Kidney (tissue), 13 donors: ENCODE measurements at regions not wholly inside any gene's neighbourhood (a gene's known extent, or its start where the extent isn't known, plus 50 kb on each side); places are given as distances from the start of the nearest gene placed in this dataset.

Source experiments
- DNase-seq, 5 donors: peaks; one replicate each; pipeline ENCODE4 v3.0.0-alpha.2; 2013 to 2020
- FAIRE-seq: peaks from 2 replicates; lab custom pipeline; 2012; peaks lifted over from hg19 to GRCh38; lab: Jason Lieb, UNC
- H3K27ac ChIP-seq, 2 donors: one replicate each; pipeline ENCODE4 v1.7.0; 2013; ENCODE audit warnings: low read depth in 2 of 2, low read length in 2 of 2, inconsistent platforms in 1 of 2
- H3K27me3 ChIP-seq: one replicate; pipeline ENCODE4 v1.7.1; 2013; ENCODE audit warnings: low read length, inconsistent platforms; ENCODE audit not compliant: control insufficient read depth, insufficient read depth
- H3K36me3 ChIP-seq, 3 donors: one replicate each; pipeline versions ENCODE4 v1.7.0 to v1.7.1; 2013; ENCODE audit warnings: low read length in 3 of 3, control low read depth in 1 of 3, inconsistent platforms in 1 of 3; ENCODE audit not compliant: insufficient read depth in 3 of 3, control insufficient read depth in 2 of 3
- H3K4me1 ChIP-seq, 3 donors: one replicate each; pipeline versions ENCODE4 v1.7.0 to v1.7.1; 2013; ENCODE audit warnings: low read length in 3 of 3, inconsistent platforms in 1 of 3, low read depth in 1 of 3; ENCODE audit not compliant: control insufficient read depth in 2 of 3, insufficient read depth in 2 of 3
- H3K4me3 ChIP-seq, 3 donors: one replicate each; pipeline versions ENCODE4 v1.7.0 to v1.8.1; 2013; ENCODE audit warnings: low read length in 3 of 3, control low read depth in 1 of 3, inconsistent platforms in 1 of 3
- H3K9ac ChIP-seq, 3 donors: one replicate each; pipeline versions ENCODE4 v1.7.0 to v1.7.1; 2013; ENCODE audit warnings: low read length in 3 of 3, control low read depth in 1 of 3, inconsistent platforms in 1 of 3
- H3K9me3 ChIP-seq, 3 donors: one replicate each; pipeline versions ENCODE4 v1.7.0 to v1.7.1; 2013; ENCODE audit warnings: low read length in 3 of 3, control low read depth in 1 of 3, inconsistent platforms in 1 of 3; ENCODE audit not compliant: control insufficient read depth in 2 of 3, insufficient read depth in 1 of 3
- intact Hi-C: fragments of 100-400 bp; cut with DNase I; formaldehyde crosslinking; loops from one replicate; pipeline ENCODE4 v1.11.1; 2022
- TF ChIP-seq, protein P1 (sequence below): IDR thresholded peaks from 3 replicates; pipeline ENCODE4 v1.5.1; 2012; ENCODE audit warnings: mild to moderate bottlenecking, moderate library complexity, borderline replicate concordance; ENCODE audit not compliant: insufficient read depth; ENCODE audit errors: extremely low read depth
- donor health status: control.
- donor health status: control.
- donor health status: control.
- donor health status: control.
- donor health status: control.
- donor health status: DM: yes; HTN: yes; CAD: no.
- donor health status: Normal renal cell carcinoma (clear cell type).

DNA sequence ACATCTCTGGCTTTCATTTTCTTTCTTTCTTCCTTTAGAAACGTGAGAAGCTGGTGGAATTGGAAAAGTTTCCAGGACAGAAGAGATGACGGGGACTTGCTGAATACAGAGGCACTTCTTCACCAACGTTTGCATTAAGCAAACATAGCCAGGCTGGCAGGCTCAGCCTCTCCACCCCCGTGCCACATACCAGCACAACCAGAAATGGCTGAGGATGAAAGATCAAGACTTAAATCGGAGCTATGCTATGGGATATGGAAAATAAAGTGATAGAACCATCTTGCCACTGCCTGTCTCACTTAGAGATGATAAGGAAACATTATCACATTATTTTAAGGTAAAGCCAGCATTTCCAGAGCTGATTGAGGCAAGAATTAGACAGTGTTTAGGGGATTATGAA lies 483.3 kb downstream of the BCL11A start:
- TF ChIP-seq, protein P1, sequence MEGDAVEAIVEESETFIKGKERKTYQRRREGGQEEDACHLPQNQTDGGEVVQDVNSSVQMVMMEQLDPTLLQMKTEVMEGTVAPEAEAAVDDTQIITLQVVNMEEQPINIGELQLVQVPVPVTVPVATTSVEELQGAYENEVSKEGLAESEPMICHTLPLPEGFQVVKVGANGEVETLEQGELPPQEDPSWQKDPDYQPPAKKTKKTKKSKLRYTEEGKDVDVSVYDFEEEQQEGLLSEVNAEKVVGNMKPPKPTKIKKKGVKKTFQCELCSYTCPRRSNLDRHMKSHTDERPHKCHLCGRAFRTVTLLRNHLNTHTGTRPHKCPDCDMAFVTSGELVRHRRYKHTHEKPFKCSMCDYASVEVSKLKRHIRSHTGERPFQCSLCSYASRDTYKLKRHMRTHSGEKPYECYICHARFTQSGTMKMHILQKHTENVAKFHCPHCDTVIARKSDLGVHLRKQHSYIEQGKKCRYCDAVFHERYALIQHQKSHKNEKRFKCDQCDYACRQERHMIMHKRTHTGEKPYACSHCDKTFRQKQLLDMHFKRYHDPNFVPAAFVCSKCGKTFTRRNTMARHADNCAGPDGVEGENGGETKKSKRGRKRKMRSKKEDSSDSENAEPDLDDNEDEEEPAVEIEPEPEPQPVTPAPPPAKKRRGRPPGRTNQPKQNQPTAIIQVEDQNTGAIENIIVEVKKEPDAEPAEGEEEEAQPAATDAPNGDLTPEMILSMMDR: no peak
- no peak overlapping the region for H3K4me3 ChIP-seq
- H3K4me1 ChIP-seq: no peaks in the 10 kb centered on the region
- intact Hi-C loops: no loop called here
- no peak overlapping the region for H3K27ac ChIP-seq
- H3K9ac ChIP-seq: no peak overlapping the region
- no peaks in the 10 kb centered on the region for H3K36me3 ChIP-seq
- FAIRE-seq (no peak), DNase-seq (no peak)
- H3K27me3 ChIP-seq: no peaks in the 10 kb centered on the region
- no peaks in the 10 kb centered on the region for H3K9me3 ChIP-seq

DNA sequence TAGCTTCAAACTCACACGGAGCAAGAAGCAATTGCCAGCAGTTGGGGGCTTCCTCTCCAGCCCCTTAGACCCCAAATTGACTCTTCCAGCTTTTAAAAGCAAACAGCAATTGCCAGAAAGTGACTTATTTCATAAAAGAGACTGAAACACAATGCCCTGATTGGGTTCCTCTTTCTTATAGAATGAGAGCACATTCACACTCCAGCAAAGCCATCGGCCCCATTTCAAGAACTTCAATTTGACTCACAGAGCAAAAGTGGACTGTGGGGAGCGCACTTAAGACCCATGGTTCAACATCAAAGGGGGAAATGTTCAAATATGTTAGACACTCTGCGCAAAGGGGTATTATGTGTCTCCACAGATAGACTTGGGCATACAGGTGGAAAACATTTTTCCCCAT lies 484.7 kb downstream of the BCL11A start:
- FAIRE-seq (no peak), DNase-seq (no peak)
- TF ChIP-seq, protein P1: no peak
- no peak overlapping the region for H3K4me3 ChIP-seq
- no peak overlapping the region for H3K9ac ChIP-seq
- intact Hi-C loops: no loop called here
- no peaks in the 10 kb centered on the region for H3K9me3 ChIP-seq
- H3K27me3 ChIP-seq: no peaks in the 10 kb centered on the region
- H3K36me3 ChIP-seq: no peaks in the 10 kb centered on the region
- H3K27ac ChIP-seq: no peak overlapping the region
- no peaks in the 10 kb centered on the region for H3K4me1 ChIP-seq

DNA sequence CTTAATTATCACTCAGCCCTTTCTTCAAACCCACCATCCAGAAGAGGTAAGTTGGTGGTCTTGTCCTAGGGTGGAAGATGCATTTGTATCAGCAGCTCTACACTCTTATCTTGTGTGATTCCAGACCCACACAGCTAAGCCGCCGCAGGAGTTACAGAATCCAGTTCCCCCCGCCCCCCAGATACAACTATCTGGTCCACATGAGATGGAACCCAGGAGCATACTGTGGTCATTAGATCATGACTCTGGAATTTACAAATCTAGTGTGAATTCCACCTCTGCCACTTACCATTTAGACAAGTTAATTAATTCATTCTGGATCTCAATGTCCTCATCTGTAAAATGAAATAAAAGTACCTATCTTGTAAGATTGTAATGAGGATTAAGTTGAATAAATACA lies 486.4 kb downstream of the BCL11A start:
- no peak for DNase-seq
- H3K27me3 ChIP-seq: no peaks in the 10 kb centered on the region
- no peak overlapping the region for H3K4me3 ChIP-seq
- no peak overlapping the region for H3K9ac ChIP-seq
- no peaks in the 10 kb centered on the region for H3K4me1 ChIP-seq
- intact Hi-C loops: no loop called here
- FAIRE-seq: no peak
- H3K27ac ChIP-seq: no peak overlapping the region
- no peaks in the 10 kb centered on the region for H3K36me3 ChIP-seq
- no peaks in the 10 kb centered on the region for H3K9me3 ChIP-seq
- TF ChIP-seq, protein P1: no peak
